Epithelial cell of esophagus (primary cell): ENCODE measurements at regions not wholly inside any gene's neighbourhood (a gene's known extent, or its start where the extent isn't known, plus 50 kb on each side); places are given as distances from the start of the nearest gene placed in this dataset.
"Not testable (repeated sequence)": the region's sequence is repeated elsewhere in the genome, so short reads cannot be mapped to it uniquely, and the experiment has no call there.

Source experiments
- DNase-seq: peaks from one replicate; pipeline ENCODE4 v3.0.0; 2010; ENCODE audit warnings: low read depth
- H3K4me3 ChIP-seq: 2 replicates; pipeline ENCODE4 v1.5.1; 2011; ENCODE audit warnings: mild to moderate bottlenecking, low read length, control low read depth
- TF ChIP-seq, protein P1 (sequence below): IDR thresholded peaks from 2 replicates; pipeline ENCODE4 v1.5.1; 2011; ENCODE audit warnings: low read depth, mild to moderate bottlenecking, low read length, control low read depth, inconsistent platforms; ENCODE audit not compliant: insufficient read depth; ENCODE audit errors: missing control alignments

DNA sequence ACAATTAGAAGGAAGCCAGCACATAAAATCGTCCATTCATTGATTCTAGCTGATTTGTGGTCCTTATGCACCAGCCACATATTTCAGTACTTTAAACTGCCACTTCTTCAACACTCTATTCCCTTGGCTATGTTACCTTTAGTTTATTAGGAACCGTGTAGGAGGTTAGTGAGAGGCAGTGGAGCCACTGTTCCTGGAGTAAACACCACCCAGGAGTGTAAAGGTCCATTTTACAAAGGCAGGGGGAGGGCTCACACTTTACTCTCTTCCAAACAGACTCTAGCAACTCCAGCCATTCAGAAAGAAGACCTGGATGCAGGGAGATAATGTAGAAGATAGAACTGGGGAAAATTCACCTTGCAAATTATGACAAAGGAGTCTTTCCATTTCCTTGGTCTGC, 170.2 kb upstream of the RPS23 start:
- no peak overlapping the region for H3K4me3 ChIP-seq
- TF ChIP-seq, protein P1, sequence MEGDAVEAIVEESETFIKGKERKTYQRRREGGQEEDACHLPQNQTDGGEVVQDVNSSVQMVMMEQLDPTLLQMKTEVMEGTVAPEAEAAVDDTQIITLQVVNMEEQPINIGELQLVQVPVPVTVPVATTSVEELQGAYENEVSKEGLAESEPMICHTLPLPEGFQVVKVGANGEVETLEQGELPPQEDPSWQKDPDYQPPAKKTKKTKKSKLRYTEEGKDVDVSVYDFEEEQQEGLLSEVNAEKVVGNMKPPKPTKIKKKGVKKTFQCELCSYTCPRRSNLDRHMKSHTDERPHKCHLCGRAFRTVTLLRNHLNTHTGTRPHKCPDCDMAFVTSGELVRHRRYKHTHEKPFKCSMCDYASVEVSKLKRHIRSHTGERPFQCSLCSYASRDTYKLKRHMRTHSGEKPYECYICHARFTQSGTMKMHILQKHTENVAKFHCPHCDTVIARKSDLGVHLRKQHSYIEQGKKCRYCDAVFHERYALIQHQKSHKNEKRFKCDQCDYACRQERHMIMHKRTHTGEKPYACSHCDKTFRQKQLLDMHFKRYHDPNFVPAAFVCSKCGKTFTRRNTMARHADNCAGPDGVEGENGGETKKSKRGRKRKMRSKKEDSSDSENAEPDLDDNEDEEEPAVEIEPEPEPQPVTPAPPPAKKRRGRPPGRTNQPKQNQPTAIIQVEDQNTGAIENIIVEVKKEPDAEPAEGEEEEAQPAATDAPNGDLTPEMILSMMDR: no peak
- DNase-seq: no peak

DNA sequence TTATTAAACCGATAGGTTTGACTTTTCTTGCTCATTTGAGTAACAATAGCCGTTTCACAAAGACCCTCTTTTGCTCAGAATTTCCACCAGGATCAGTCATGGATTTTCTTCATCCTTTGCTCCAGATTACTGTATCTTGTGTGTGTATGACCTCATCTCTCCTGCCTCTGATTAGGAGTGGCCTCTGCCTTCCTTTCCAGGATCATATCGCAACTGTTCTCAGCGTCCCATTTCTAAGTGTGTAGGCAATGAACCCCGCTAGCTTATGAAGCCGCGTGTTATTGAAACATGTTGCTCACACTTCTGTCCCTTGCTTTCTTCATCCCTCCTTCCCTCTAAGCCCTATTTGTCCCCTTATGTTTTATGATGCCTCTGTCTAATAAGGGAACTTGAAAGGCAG, 169.8 kb upstream of the RPS23 start:
- TF ChIP-seq, protein P1: no peak
- DNase-seq: no peak
- no peak overlapping the region for H3K4me3 ChIP-seq

GRCh38 chr5:82446809-82447208, 168.7 kb upstream of the RPS23 start:
- TF ChIP-seq, protein P1: no peak
- no peak overlapping the region for H3K4me3 ChIP-seq
- no peak for DNase-seq

DNA sequence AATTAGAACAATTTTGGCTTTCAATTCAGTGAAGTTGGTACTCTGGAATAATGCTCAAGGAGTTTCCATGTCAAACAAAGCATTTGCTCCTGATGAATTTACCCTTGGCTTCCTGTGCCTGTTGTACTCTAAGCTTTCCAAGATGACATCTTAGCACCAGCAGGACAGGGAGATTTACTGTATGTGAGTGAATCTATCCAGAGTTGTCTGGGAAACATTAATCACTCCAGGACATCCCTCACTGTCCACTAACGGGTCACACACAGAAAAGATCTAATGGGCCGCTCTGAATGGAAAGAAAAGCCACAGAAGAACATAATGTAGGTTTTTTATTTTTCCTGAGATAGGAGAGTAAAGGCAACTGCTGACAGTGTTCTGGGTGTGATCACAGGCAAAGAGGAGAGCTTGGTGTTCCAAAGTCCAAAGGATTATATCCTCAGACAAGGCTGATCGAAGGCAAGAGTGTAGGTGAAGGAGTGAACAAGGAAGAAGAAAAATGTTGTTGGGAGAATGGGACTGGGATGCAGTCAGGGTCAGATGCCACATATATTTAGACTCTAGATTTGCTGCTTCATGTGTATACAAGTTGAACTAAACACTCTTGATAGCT, 167.7 kb upstream of the RPS23 start:
- no peak for DNase-seq
- TF ChIP-seq, protein P1: no peak

GRCh38 chr5:82439750-82440445, 161.7 kb upstream of the RPS23 start:
- TF ChIP-seq, protein P1: no peak
- DNase-seq: no peak
- no peak overlapping the region for H3K4me3 ChIP-seq

More for the DNA sequence above, 167.7 kb upstream of the RPS23 start:
- H3K4me3 ChIP-seq: no peak overlapping the region

- not testable (repeated sequence) for DNase-seq, H3K4me3 ChIP-seq
Measured at GRCh38 chr5:82437565-82437964, 159.4 kb upstream of the RPS23 start.

- TF ChIP-seq, protein P1: no peak
- DNase-seq: no peak
- H3K4me3 ChIP-seq: no peak overlapping the region
Measured at GRCh38 chr5:82436291-82436690, 158.1 kb upstream of the RPS23 start.

DNA sequence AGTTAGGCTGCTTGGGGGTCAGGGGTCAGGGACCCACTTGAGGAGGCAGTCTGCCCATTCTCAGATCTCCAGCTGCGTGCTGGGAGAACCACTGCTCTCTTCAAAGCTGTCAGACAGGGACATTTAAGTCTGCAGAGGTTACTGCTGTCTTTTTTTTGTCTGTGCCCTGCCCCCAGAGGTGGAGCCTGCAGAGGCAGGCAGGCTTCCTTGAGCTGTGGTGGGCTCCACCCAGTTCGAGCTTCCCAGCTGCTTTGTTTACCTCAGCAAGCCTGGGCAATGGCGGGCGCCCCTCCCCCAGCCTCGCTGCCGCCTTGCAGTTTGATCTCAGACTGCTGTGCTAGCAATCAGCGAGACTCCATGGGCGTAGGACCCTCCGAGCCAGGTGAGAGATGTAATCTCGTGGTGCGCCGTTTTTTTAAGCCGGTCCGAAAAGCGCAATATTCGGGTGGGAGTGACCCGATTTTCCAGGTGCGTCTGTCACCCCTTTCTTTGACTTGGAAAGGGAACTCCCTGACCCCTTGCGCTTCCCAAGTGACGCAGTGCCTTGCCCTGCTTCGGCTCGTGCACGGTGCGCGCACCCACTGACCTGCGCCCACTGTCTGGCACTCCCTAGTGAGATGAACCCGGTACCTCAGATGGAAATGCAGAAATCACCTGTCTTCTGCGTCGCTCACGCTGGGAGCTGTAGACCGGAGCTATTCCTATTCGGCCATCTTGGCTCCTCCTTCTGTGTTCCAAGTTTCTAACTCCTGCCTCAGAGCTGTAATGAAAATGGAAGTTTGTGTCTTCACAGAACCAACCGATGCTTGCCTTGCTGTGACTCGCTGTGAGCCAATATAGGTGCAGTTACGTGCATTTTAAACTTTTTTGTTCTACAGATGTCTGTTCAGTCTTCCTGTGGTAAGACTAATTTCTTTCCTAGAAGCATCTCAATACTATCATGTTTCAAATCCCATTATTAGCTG, 156.8 kb upstream of the RPS23 start:
- not testable (repeated sequence) for DNase-seq, H3K4me3 ChIP-seq
